GM12874 (cell line): ENCODE measurements at regions not wholly inside any gene's neighbourhood (a gene's known extent, or its start where the extent isn't known, plus 50 kb on each side); places are given as distances from the start of the nearest gene placed in this dataset.
A peak's percentile ranks its signal among the peaks of the same experiment; 100 is the strongest.

ENCODE experiments used
- TF ChIP-seq, protein P1 (sequence below): IDR thresholded peaks from 2 replicates; pipeline ENCODE4 v1.5.1; 2011; ENCODE audit warnings: low read depth, mild to moderate bottlenecking, control low read depth, low read length, moderate library complexity; ENCODE audit not compliant: insufficient read depth

DNA sequence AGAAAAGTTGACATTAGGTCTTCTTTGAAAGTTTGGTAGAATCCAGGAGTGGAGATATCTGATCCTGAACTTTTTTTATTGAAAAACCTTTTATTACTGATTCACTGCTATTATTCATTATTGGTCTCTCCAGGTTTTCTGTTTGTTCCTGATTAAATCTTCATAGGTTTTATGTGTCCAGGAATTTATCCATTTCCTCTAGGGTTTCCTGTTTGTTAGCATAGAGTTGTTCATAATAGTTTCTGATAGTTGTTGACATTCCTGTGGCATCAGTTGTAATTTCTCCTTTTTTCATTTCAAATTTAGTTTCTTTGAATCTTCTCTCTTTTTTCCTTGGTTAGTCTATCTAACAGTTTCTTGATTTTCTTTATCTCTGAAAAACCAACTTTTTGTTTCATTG lies 370.3 kb downstream of the SLC6A15 start:
- TF ChIP-seq, protein P1, sequence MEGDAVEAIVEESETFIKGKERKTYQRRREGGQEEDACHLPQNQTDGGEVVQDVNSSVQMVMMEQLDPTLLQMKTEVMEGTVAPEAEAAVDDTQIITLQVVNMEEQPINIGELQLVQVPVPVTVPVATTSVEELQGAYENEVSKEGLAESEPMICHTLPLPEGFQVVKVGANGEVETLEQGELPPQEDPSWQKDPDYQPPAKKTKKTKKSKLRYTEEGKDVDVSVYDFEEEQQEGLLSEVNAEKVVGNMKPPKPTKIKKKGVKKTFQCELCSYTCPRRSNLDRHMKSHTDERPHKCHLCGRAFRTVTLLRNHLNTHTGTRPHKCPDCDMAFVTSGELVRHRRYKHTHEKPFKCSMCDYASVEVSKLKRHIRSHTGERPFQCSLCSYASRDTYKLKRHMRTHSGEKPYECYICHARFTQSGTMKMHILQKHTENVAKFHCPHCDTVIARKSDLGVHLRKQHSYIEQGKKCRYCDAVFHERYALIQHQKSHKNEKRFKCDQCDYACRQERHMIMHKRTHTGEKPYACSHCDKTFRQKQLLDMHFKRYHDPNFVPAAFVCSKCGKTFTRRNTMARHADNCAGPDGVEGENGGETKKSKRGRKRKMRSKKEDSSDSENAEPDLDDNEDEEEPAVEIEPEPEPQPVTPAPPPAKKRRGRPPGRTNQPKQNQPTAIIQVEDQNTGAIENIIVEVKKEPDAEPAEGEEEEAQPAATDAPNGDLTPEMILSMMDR = no peak

DNA sequence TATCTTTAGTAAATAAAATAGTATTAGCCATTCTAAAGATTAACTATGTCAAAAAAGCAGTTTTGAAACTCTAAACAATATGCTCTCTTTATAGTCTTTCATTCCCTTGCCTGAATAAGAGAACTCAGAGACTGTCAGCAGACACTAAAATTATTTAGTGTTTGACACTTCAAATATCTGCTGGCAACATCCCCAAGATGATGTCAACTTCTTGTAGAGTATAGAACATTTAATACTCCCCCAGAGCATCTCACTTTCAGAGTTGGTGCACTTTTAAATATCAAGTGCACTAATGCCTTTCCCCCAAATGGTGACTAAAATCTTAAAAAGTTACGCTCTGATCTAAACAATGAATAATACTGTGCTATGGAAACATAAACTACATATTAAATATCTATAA lies 374.9 kb downstream of the SLC6A15 start:
- TF ChIP-seq, protein P1 = no peak

DNA sequence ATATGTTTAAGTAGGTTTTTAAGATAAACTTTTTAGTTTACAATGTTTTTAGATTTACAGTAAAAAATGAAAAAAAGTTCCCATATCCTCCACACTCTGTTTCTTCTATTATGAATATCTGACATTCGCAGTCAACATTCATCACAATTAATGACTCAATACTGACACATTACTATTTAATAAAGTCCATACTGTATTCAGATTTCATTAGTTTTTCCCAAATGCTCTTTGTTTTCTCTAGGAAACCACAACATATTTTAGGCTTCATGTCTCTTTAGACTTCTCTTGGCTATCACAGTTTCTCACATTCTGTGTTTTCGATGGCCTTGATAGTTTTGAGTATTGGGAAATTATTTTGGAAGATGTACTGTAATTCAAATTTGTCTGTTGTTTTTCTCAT lies 399.8 kb downstream of the SLC6A15 start:
- TF ChIP-seq, protein P1 = no peak

DNA sequence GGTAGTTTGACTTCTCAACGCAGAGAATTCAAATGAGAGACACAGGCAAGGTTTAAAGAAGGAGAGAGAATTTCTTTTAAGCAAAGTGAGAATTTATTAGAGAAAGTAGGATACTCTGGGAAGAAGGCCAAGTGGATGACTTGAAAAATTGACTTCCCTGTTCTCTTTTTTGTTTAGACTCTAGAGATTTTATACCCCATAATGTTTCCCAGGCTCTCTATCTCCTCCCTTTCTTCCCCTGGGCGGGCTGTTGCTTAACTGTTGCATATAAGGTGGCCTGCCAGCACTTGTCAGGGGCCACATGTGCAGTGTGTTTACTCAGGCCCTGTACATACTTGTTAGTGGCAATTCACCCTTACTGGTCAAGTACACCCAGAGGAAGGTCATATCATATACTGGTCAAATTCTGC lies 403.7 kb downstream of the SLC6A15 start:
- TF ChIP-seq, protein P1 = no peak

DNA sequence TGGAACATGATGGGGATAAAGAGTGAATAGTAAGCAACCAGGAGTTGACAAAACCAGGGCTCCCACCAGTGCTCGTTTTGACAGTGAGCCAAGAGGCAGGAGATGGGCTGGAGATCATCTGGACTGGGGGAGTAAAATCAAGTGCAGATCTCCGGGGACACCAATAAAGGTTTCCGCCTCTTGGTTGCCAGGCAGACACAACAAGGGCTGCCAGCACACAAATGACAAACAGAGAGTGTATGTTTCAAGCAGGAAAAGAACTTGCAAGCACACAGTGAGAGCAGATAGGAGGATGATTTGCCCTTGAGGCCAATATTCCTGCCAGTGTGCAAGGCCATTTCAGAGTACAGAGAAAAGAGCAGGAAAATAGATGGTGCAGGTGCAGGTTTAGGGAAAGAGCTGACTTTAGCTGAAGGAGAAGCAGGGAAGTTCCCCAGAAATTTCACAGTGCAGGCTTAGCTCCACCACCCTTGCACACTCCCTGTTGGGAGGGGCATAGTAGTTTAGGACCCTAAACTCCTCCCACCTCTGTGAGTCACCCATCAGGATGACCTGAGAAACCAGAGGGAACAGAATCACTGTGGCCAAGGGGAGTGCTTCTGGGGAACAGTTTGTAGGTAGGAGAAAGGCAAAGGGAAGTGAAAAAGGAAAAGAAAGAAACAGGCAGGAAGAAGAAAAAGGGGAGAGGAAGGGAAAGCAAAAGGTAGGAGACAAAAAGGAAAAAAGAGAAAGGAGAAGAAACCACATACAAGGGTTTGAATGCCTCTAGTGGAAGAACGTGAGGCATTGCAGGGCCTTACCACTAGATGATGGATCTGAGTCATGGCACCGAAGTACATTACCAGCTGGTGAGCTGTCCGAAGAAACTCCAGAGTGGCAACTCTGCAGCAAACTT lies 404.4 kb downstream of the SLC6A15 start:
- TF ChIP-seq, protein P1 = peak; percentile 28; the same call in 1 of the 2 replicates

DNA sequence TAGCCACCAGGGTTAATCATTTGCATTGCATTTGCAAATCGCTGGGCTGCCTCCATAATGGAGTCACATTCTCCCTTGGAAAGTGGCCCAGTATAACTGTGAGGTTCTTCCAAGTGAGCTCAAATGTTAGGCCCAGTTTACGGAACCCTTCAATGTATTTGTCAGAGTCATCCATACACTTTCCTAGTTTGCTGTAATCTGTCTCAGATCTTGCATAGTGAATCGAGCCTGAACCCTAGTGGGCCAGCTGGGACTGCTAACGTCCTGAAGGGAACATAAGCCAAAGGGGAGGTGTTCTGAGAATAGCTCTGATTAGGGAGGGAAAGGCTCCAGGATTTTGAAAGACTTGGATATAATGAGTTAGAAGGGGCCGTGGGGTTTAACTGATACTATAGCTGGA lies 406.3 kb downstream of the SLC6A15 start:
- TF ChIP-seq, protein P1 = no peak

DNA sequence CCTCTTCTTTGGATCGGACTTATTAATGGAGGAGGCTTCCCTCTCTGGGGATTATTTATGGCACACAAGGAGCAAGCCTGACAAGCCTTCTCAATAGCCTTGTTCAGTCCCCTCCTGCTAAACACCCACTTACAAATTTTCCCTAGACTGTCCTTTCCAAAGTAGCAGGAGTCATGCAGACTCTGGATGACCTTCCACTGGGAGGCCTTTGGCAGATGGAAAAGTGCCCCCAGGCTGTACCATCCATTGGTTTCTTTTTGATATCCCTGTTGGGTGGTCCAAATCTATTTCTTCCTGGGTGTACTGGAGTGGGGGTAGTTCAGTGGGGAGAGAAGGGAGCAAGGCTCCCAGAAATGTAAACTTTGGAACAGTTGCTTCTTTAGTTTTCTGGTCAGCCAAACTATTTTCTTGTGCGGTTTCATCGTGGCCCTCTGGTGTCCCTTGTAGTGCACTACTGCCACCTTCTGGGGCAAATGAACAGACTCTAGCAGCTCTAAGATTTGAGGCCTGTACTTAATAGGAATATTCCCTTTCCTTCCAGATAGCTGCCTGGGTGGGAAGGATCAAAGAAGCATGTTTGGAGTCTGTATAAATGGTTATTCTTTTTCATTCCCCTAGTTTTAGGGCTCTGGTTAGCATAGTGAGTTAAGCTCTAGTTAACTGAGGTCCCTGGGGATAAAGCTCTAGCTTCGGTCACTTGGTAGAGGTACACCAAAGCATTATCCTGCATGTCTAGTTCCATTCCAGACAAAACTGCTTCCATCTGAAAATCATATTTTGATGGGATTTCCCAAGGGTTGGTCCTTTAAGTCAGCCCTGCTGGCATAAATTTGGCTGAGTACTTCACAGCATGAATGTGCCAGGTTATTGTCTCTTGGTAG lies 409.5 kb downstream of the SLC6A15 start:
- TF ChIP-seq, protein P1 = peak; percentile 60
